Ovary (tissue), 7 donors: ENCODE measurements at regions not wholly inside any gene's neighbourhood (a gene's known extent, or its start where the extent isn't known, plus 50 kb on each side); places are given as distances from the start of the nearest gene placed in this dataset.
A peak's percentile ranks its signal among the peaks of the same experiment; 100 is the strongest.

Experiments used
- DNase-seq, 5 donors: peaks; one replicate each; pipeline ENCODE4 v3.0.0-alpha.2; 2019 to 2020
- H3K27ac ChIP-seq, 2 donors: fragments of 200-600 bp; one replicate each; pipeline versions ENCODE4 v1.5.1 to v1.8.0; 2019 to 2022
- H3K27me3 ChIP-seq: fragments of 200-600 bp; one replicate; pipeline ENCODE4 v1.8.0; 2022
- H3K36me3 ChIP-seq: fragments of 200-600 bp; sonication (generic); one replicate; pipeline ENCODE4 v1.5.1; 2019
- H3K4me1 ChIP-seq: one replicate; pipeline ENCODE4 v1.8.1; 2013; ENCODE audit warnings: mild to moderate bottlenecking, moderate library complexity; ENCODE audit not compliant: insufficient read depth
- H3K4me3 ChIP-seq: fragments of 200-600 bp; sonication (generic); one replicate; pipeline ENCODE4 v1.5.1; 2017
- H3K9me3 ChIP-seq, 2 donors: fragments of 200-600 bp in 1 of 2; sonication (generic) in 1 of 2; one replicate each; pipeline versions ENCODE4 v1.5.1 to v1.8.1; 2013 to 2019; ENCODE audit warnings: mild to moderate bottlenecking in 1 of 2, moderate library complexity in 1 of 2
- CTCF ChIP-seq, 3 donors: fragments of 450-650 bp in 2 of 3; fragments of 200-600 bp in 1 of 3; IDR thresholded peaks; one replicate each; pipeline versions ENCODE4 v1.5.1 to v1.8.0; 2016 to 2022; ENCODE audit warnings: antibody characterized with exemption in 3 of 3, mild to moderate bottlenecking in 1 of 3
- EP300 ChIP-seq: sonication (generic); formaldehyde crosslinking; IDR thresholded peaks from one replicate; pipeline ENCODE4 v1.6.1; 2017; ENCODE audit warnings: antibody characterized with exemption
- POLR2A ChIP-seq: fragments of 450-650 bp; IDR thresholded peaks from one replicate; pipeline ENCODE4 v1.6.1; 2017; ENCODE audit warnings: antibody characterized with exemption, mild to moderate bottlenecking, moderate library complexity
- WGBS, 3 donors: extraction: QIAGEN DNeasy Blood & Tissue Kit in 1 of 3; methylation state at CpG; one replicate each; pipeline versions ENCODE4 v1.1.5 to v1.1.7; 2013 to 2017; 5-methylcytosine and 5-hydroxymethylcytosine counted together
- intact Hi-C, 4 donors: fragments of 100-400 bp; cut with DNase I; formaldehyde crosslinking; loops; one replicate each; pipeline versions ENCODE4 v1.11.0 to v1.15.1; 2022 to 2023
- donor health status: DM: no; HTN: no; CAD: no; lungs with moderate emphysema.
- donor health status: DM: no; HTN: no; CAD: no.
- donor health status: Bipolar disorder and iron deficiency.
- donor health status: DM: no; HTN: no; CAD: no.
- donor health status: DM: yes; HTN: yes; CAD: no.

DNA sequence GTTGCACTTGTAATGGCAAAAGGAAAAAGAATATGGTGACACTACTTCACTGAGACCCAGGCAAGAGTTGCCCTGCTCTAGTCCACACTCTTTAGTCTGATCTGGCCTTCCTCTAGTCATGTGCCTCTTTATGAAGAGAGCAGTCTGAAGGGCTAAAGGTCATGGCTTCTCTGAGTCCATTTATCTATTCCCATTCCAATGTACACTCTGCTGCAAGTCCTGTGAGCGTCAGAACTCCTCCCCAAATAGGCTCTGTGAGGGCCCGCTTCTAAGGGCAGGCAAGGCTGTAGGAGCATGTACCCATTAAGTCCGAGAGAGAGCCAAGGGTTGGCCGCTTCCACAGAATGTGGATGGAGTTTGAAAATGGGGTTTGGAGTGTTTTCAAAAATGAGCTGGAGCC lies 209.3 kb downstream of the AHR start:
- H3K4me3 ChIP-seq = no peak overlapping the region
- intact Hi-C loops = no loop called here
- DNase-seq = no peak
- 96 to 100% (median 99%) methylated on average over 4 of the region's 4 CpGs for WGBS, 3 donors
- no peaks in the 10 kb centered on the region for H3K27me3 ChIP-seq
- H3K27ac ChIP-seq = no peak overlapping the region
- TF ChIP-seq CTCF (IDR thresholded peaks at IDR 0.05) (no peak), POLR2A (no peak), EP300 (no peak)
- H3K4me1 ChIP-seq = no peaks in the 10 kb centered on the region
- no peaks in the 10 kb centered on the region for H3K36me3 ChIP-seq
- H3K9me3 ChIP-seq = no peaks in the 10 kb centered on the region

- H3K9me3 ChIP-seq = no peaks in the 10 kb centered on the region
- H3K36me3 ChIP-seq = no peaks in the 10 kb centered on the region
- H3K4me1 ChIP-seq = no peaks in the 10 kb centered on the region
- DNase-seq = no peak
- intact Hi-C loops = no loop called here
- H3K4me3 ChIP-seq = no peak overlapping the region
- TF ChIP-seq CTCF (IDR thresholded peaks at IDR 0.05) (no peak), EP300 (no peak), POLR2A (no peak)
- no peak overlapping the region for H3K27ac ChIP-seq
- no peaks in the 10 kb centered on the region for H3K27me3 ChIP-seq
- 58 to 75% (median 72%) methylated on average over 2 of the region's 2 CpGs for whole genome bisulfite sequencing, 3 donors
These were observed 213.8 kb downstream of the AHR start for GRCh38 chr7:17512181-17512675.

DNA sequence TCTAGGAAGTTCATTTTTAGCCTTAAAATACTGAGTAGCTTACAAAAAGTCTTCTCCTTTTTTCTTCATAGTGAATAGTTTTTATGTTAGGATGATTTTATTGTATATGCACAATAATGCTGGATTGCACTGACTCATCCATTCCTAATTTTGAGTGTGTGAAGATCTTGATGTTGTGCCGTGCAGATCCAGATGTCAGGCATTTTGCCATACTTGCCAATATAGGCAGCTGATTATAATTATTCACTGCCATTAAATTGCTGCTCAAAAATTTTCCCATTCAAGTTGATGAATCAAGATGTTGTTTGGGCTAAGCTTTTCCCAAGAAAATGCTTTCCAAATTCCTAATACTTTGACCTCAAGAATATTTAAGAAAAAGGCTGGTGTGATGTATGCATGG lies 218.3 kb downstream of the AHR start:
- Histone ChIP-seq H3K27me3 (no peaks in the 10 kb centered on the region), H3K4me3 (no peak overlapping the region), H3K9me3 (no peaks in the 10 kb centered on the region), H3K36me3 (no peaks in the 10 kb centered on the region), H3K27ac (no peak overlapping the region), H3K4me1 (no peaks in the 10 kb centered on the region)
- WGBS, 3 donors = 75 to 89% (median 79%) methylated on average over 1 of the region's 1 CpG
- no peak for TF ChIP-seq POLR2A
- TF ChIP-seq CTCF (IDR thresholded peaks at IDR 0.05) = no peak
- TF ChIP-seq EP300 = no peak
- DNase-seq = no peak
- intact Hi-C loops = no loop called here

DNA sequence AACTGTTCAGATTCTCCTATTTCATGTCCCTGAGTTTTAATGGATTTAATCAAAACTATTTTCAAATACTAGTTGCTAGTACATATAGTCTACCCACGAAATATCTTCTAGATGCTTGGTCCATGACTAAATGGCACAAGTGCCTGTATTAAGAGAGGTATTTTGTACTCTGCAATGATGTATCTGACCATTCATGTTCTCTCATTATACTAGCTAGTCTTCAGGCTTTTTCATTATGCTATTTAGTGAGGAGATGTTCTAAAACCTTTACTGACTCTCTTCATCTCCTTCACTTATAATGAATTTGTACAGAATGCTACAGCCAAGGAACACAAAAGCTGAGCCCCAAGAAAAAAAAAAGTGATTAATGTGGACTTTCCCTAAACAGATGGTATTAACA lies 222.5 kb downstream of the AHR start:
- no peaks in the 10 kb centered on the region for H3K36me3 ChIP-seq
- H3K4me3 ChIP-seq = no peak overlapping the region
- H3K9me3 ChIP-seq = no peaks in the 10 kb centered on the region
- intact Hi-C loops = no loop called here
- H3K27me3 ChIP-seq = no peaks in the 10 kb centered on the region
- TF ChIP-seq POLR2A (no peak), CTCF (IDR thresholded peaks at IDR 0.05) (no peak), EP300 (no peak)
- peak overlapping the region in 1 of 2 donors; percentile 1 for H3K27ac ChIP-seq
- DNase-seq = no peak
- WGBS, 3 donors = 80 to 91% (median 84%) methylated on average over 1 of the region's 1 CpG
- no peaks in the 10 kb centered on the region for H3K4me1 ChIP-seq
